Loucy (cell line): ENCODE measurements at regions not wholly inside any gene's neighbourhood (a gene's known extent, or its start where the extent isn't known, plus 50 kb on each side); places are given as distances from the start of the nearest gene placed in this dataset.

Experiments
- CTCF ChIP-seq: fragments of 200-600 bp; sonication (generic); conservative IDR thresholded peaks from 2 replicates; pipeline ENCODE4 v1.5.1; 2014; ENCODE audit warnings: mild to moderate bottlenecking, antibody characterized with exemption, low read length
- EZH2phosphoT487 ChIP-seq: fragments of 200-600 bp; IDR thresholded peaks from 2 replicates; pipeline ENCODE4 v1.6.1; 2018; ENCODE audit warnings: antibody characterized with exemption, mild to moderate bottlenecking, moderate library complexity, borderline replicate concordance

GRCh38 chr13:50758796-50759195, 84.7 kb downstream of the DLEU7 start:
- TF ChIP-seq CTCF (no peak), EZH2phosphoT487 (no peak)
